Psoas muscle (tissue), 7 donors: ENCODE measurements at regions not wholly inside any gene's neighbourhood (a gene's known extent, or its start where the extent isn't known, plus 50 kb on each side); places are given as distances from the start of the nearest gene placed in this dataset.

Experiments used
- ATAC-seq, 4 donors: fragments of 200-7000 bp; cut with Tn5 transposase; one replicate each; pipeline ENCODE4 v1.9.1; 2020; ENCODE audit warnings: moderate library complexity in 3 of 4, mild to moderate bottlenecking in 2 of 4
- DNase-seq, 2 donors: peaks; one replicate each; pipeline ENCODE4 v3.0.0-alpha.2; 2020
- H3K27ac ChIP-seq: fragments of 200-600 bp; one replicate; pipeline ENCODE4 v1.8.0; 2022
- H3K27me3 ChIP-seq, 3 donors: fragments of 200-600 bp in 1 of 3; one replicate each; pipeline versions ENCODE4 v1.6.1 to v1.8.0; 2013 to 2022; ENCODE audit warnings: low read length in 2 of 3, mild to moderate bottlenecking in 2 of 3, moderate library complexity in 1 of 3; ENCODE audit not compliant: insufficient read depth in 3 of 3
- H3K36me3 ChIP-seq, 2 donors: fragments of 200-600 bp in 1 of 2; one replicate each; pipeline versions ENCODE4 v1.6.1 to v1.8.0; 2013 to 2022; ENCODE audit warnings: low read depth in 1 of 2, mild to moderate bottlenecking in 1 of 2, moderate library complexity in 1 of 2; ENCODE audit not compliant: insufficient read depth in 1 of 2
- H3K4me1 ChIP-seq: fragments of 200-600 bp; one replicate; pipeline ENCODE4 v1.8.0; 2022
- H3K4me3 ChIP-seq: fragments of 200-600 bp; one replicate; pipeline ENCODE4 v1.8.0; 2022; ENCODE audit warnings: mild to moderate bottlenecking
- H3K9me3 ChIP-seq: fragments of 200-600 bp; one replicate; pipeline ENCODE4 v1.8.0; 2022
- CTCF ChIP-seq: fragments of 200-600 bp; IDR thresholded peaks from one replicate; pipeline ENCODE4 v1.8.0; 2022; ENCODE audit warnings: antibody characterized with exemption
- WGBS, 3 donors: extraction: QIAGEN DNeasy Blood & Tissue Kit; methylation state at CpG; one replicate each; pipeline versions ENCODE4 v1.1.6 to v1.1.7; 2013; 5-methylcytosine and 5-hydroxymethylcytosine counted together
- intact Hi-C, 2 donors: fragments of 100-400 bp; cut with DNase I; formaldehyde crosslinking; loops; one replicate each; pipeline versions ENCODE4 v1.11.0 to v1.14.2; 2022
- donor health status: healthy with polysubstance abuse.
- donor health status: DM: no; HTN: no; CAD: no; lungs with moderate emphysema.
- donor health status: Bipolar disorder and iron deficiency.
- donor health status: healthy.
- donor health status: DM: yes; HTN: yes; CAD: no.
- donor health status: DM: no; HTN: no; CAD: no.
- donor health status: DM: yes; HTN: yes; CAD: no.

DNA sequence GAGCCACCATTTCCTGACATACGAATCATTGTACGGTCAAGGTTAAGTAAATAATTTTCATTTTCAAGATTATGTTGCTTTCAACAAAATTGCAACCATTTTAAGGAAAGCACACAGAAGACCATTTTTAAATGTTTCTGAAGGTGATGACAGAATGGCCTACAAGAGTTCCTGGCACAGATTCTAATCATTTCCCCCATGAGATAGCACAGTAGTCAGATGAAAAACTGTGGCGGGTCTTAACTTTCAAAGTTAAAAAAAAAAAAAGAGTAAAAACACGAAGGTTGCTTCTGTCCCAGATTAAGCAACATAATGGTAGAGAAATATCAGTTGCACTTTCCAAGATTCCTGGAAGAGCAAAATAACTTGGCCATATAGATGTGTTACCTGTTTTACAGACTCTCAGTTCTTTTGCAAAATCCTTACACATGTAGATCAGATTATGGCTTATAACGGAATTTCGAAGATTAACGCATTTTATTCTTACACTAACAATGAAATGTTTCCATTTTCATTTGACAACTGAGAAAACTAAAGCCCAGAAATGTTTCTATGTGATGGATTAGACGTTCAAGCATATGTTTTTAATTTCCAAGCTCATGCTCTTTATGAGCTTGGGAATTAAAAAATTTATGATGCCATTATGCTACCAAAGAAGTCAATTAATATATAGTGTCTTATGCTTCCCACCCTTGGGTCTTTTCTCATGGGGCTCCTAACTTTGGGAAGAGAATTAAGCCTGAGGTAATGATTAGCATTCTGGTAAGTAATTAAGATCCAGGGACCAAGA, 335.1 kb upstream of the CLNK start:
- ATAC-seq (no peak), DNase-seq (no peak)
- Histone ChIP-seq H3K4me3 (no peak overlapping the region), H3K9me3 (no peaks in the 10 kb centered on the region), H3K36me3 (no peaks in the 10 kb centered on the region), H3K27ac (no peak overlapping the region), H3K27me3 (no peaks in the 10 kb centered on the region), H3K4me1 (no peaks in the 10 kb centered on the region)
- TF ChIP-seq CTCF = no peak
- 61 to 68% (median 63%) methylated on average over 8 of the region's 8 CpGs for WGBS, 3 donors
- intact Hi-C loops = no loop called here

DNA sequence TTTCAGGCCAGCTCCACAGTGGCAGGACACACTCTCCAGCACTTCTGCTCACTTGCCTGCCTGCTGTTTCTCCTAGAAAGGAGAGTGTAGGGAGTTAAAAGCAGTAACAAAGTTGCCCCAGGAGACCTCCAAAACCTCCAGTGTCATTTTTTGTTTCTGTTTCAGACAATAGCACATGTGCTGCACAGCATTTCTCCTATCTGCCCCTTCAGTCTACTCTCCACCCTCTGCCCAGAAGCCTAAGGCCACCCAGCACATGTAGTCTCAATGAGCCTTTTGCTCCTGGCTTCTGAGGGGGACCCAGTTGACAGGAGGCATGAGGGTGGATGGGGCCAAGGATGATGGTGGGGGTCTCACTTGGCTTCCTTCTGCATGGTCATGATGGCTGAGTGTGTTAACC, 329.6 kb upstream of the CLNK start:
- Histone ChIP-seq H3K36me3 (no peaks in the 10 kb centered on the region), H3K4me3 (no peak overlapping the region), H3K27me3 (no peaks in the 10 kb centered on the region), H3K27ac (no peak overlapping the region), H3K4me1 (no peaks in the 10 kb centered on the region), H3K9me3 (no peaks in the 10 kb centered on the region)
- no peak for TF ChIP-seq CTCF
- intact Hi-C loops = no loop called here
- no peak for ATAC-seq
- no peak for DNase-seq

DNA sequence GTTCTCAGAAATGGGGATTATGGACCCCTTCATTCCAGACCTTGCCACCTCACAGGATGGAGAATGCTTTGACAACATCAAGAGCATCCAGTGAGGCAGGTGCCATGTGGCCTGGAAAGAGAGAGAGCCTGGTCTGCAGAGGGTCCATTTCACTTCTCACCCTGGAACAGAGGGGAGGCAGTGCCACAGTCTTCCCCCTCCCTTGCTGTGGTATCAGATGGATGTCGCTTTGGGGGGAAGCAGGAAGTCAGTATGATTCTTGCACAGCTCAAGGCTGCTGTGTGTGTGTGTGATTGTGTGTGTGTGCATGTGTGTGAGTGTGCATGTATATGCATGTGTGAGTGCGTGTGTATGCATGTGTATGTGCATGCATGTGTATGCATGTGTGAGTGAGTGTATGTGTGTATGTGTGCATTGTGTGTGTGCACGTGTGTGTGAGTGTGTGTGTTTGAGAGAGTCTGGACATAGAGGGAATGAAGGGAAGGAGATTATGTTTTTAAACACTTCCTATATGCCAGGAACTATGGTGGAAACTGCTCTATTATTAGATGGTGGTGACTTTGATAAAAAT, 328.6 kb upstream of the CLNK start:
- 84 to 96% (median 86%) methylated on average over 3 of the region's 3 CpGs for WGBS, 3 donors
- Histone ChIP-seq H3K27me3 (no peaks in the 10 kb centered on the region), H3K4me1 (no peaks in the 10 kb centered on the region), H3K4me3 (no peak overlapping the region), H3K9me3 (no peaks in the 10 kb centered on the region), H3K36me3 (no peaks in the 10 kb centered on the region), H3K27ac (no peak overlapping the region)
- no peak for TF ChIP-seq CTCF
- ATAC-seq (no peak), DNase-seq (no peak)
- intact Hi-C loops = no loop called here

DNA sequence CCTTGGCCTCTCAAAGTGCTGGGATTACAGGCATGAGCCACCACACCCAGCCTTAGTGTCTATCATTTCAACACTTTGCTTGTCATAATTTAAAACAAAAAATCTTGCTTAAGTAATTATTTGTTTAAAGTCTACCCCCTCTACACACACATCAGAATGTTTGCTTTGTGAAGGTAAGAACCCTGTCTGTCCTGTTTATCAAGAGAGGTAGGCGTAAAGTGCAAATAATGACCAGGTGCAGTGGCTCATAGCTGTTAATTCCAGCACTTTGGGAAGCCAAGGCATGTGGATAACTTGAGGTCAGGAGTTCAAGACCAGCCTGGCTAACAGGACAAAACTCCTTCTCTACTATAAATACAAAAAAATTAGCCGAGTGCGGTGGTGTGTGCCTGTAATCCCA, 326.7 kb upstream of the CLNK start:
- Histone ChIP-seq H3K27me3 (no peaks in the 10 kb centered on the region), H3K27ac (no peak overlapping the region), H3K4me1 (no peaks in the 10 kb centered on the region), H3K9me3 (no peaks in the 10 kb centered on the region), H3K4me3 (no peak overlapping the region), H3K36me3 (no peaks in the 10 kb centered on the region)
- intact Hi-C loops = no loop called here
- no peak for ATAC-seq
- 82 to 89% (median 84%) methylated on average over 3 of the region's 3 CpGs for WGBS, 3 donors
- no peak for TF ChIP-seq CTCF
- no peak for DNase-seq

- Histone ChIP-seq H3K9me3 (no peaks in the 10 kb centered on the region), H3K36me3 (no peaks in the 10 kb centered on the region), H3K27me3 (no peaks in the 10 kb centered on the region), H3K4me3 (no peak overlapping the region), H3K4me1 (no peaks in the 10 kb centered on the region), H3K27ac (no peak overlapping the region)
- no peak for ATAC-seq
- WGBS, 3 donors = 81 to 85% (median 83%) methylated on average over 2 of the region's 2 CpGs
- DNase-seq = no peak
- TF ChIP-seq CTCF = no peak
- intact Hi-C loops = no loop called here
Measured at GRCh38 chr4:11010624-11011023, 326.1 kb upstream of the CLNK start.
